Osteoblast (primary cell): ENCODE measurements at regions not wholly inside any gene's neighbourhood (a gene's known extent, or its start where the extent isn't known, plus 50 kb on each side); places are given as distances from the start of the nearest gene placed in this dataset.
"Not testable (repeated sequence)": the region's sequence is repeated elsewhere in the genome, so short reads cannot be mapped to it uniquely, and the experiment has no call there.

ENCODE experiments used
- DNase-seq: peaks from one replicate; pipeline ENCODE4 v3.0.0; 2011; ENCODE audit warnings: low spot score, mixed read lengths; ENCODE audit not compliant: insufficient read length; ENCODE audit errors: missing footprints
- H2AFZ ChIP-seq: 2 replicates; pipeline ENCODE4 v1.6.0; 2011; ENCODE audit warnings: mild to moderate bottlenecking, low read length
- H3K27ac ChIP-seq: 2 replicates; pipeline ENCODE4 v1.5.1; 2011; ENCODE audit warnings: mild to moderate bottlenecking, low read depth, low read length, moderate library complexity
- H3K27me3 ChIP-seq: 2 replicates; pipeline ENCODE4 v1.6.0; 2012; ENCODE audit warnings: mild to moderate bottlenecking, control low read depth, inconsistent platforms, low read length, moderate library complexity; ENCODE audit not compliant: insufficient read depth
- H3K36me3 ChIP-seq: 2 replicates; pipeline ENCODE4 v1.5.1; 2011; ENCODE audit warnings: mild to moderate bottlenecking, low read length, control low read depth, moderate library complexity; ENCODE audit not compliant: insufficient read depth
- H3K4me1 ChIP-seq: 2 replicates; pipeline ENCODE4 v1.5.1; 2011; ENCODE audit warnings: mild to moderate bottlenecking, low read length, control low read depth, moderate library complexity; ENCODE audit not compliant: insufficient read depth
- H3K4me2 ChIP-seq: 2 replicates; pipeline ENCODE4 v1.6.0; 2011; ENCODE audit warnings: mild to moderate bottlenecking, low read length; ENCODE audit not compliant: insufficient read depth
- H3K4me3 ChIP-seq: fragments of 200-600 bp; sonication (generic); 3 replicates; pipeline ENCODE4 v1.5.1; 2012; ENCODE audit warnings: mild to moderate bottlenecking, low read length, inconsistent platforms; ENCODE audit not compliant: insufficient read depth
- H3K79me2 ChIP-seq: 2 replicates; pipeline ENCODE4 v1.6.0; 2012; ENCODE audit warnings: mild to moderate bottlenecking, low read length, control low read depth, inconsistent platforms; ENCODE audit not compliant: insufficient read depth
- H3K9me3 ChIP-seq: 2 replicates; pipeline ENCODE4 v1.5.1; 2011; ENCODE audit warnings: low read depth, low read length, control low read depth
- H4K20me1 ChIP-seq: 2 replicates; pipeline ENCODE4 v1.6.0; 2012; ENCODE audit warnings: mild to moderate bottlenecking, low read length, control low read depth; ENCODE audit not compliant: insufficient read depth
- CTCF ChIP-seq: IDR thresholded peaks from 2 replicates; pipeline ENCODE4 v1.5.1; 2011; ENCODE audit warnings: mild to moderate bottlenecking, low read depth, low read length, moderate library complexity; ENCODE audit errors: extremely low read depth

GRCh38 chr6:104449918-104450317 lies 409.8 kb downstream of the HACE1 start:
- no peak overlapping the region for H2AFZ ChIP-seq
- H3K27me3 ChIP-seq = no peaks in the 10 kb centered on the region
- no peaks in the 10 kb centered on the region for H4K20me1 ChIP-seq
- no peaks in the 10 kb centered on the region for H3K36me3 ChIP-seq
- TF ChIP-seq CTCF = no peak
- no peaks in the 10 kb centered on the region for H3K4me1 ChIP-seq
- H3K9me3 ChIP-seq = no peaks in the 10 kb centered on the region
- no peak overlapping the region for H3K4me2 ChIP-seq
- no peak overlapping the region for H3K27ac ChIP-seq
- no peak overlapping the region for H3K4me3 ChIP-seq
- DNase-seq = no peak
- H3K79me2 ChIP-seq = no peaks in the 10 kb centered on the region

GRCh38 chr6:104446101-104447080 lies 413.3 kb downstream of the HACE1 start:
- not testable (repeated sequence) for H3K9me3 ChIP-seq, H4K20me1 ChIP-seq, DNase-seq, H3K27ac ChIP-seq, H3K79me2 ChIP-seq, H3K4me1 ChIP-seq, H2AFZ ChIP-seq, H3K27me3 ChIP-seq, H3K4me2 ChIP-seq, H3K36me3 ChIP-seq, H3K4me3 ChIP-seq

GRCh38 chr6:104434519-104434918 lies 425.2 kb downstream of the HACE1 start:
- no peaks in the 10 kb centered on the region for H3K36me3 ChIP-seq
- no peak for TF ChIP-seq CTCF
- H3K9me3 ChIP-seq = no peaks in the 10 kb centered on the region

GRCh38 chr6:104431096-104431495 lies 428.6 kb downstream of the HACE1 start:
- Histone ChIP-seq H3K4me3 (no peak overlapping the region), H3K27ac (no peak overlapping the region), H3K4me2 (no peak overlapping the region), H3K36me3 (no peaks in the 10 kb centered on the region), H3K4me1 (no peaks in the 10 kb centered on the region), H2AFZ (no peak overlapping the region), H3K79me2 (no peaks in the 10 kb centered on the region), H3K27me3 (no peaks in the 10 kb centered on the region), H3K9me3 (no peaks in the 10 kb centered on the region), H4K20me1 (no peaks in the 10 kb centered on the region)
- DNase-seq = no peak
- no peak for TF ChIP-seq CTCF

More at GRCh38 chr6:104434519-104434918, 425.2 kb downstream of the HACE1 start:
- Histone ChIP-seq H3K79me2 (no peaks in the 10 kb centered on the region), H3K4me3 (no peak overlapping the region), H4K20me1 (no peaks in the 10 kb centered on the region), H3K27me3 (no peaks in the 10 kb centered on the region), H2AFZ (no peak overlapping the region), H3K27ac (no peak overlapping the region), H3K4me2 (no peak overlapping the region), H3K4me1 (no peaks in the 10 kb centered on the region)
- DNase-seq = no peak
